Fibroblast of lung (primary cell): ENCODE measurements at regions not wholly inside any gene's neighbourhood (a gene's known extent, or its start where the extent isn't known, plus 50 kb on each side); places are given as distances from the start of the nearest gene placed in this dataset.
A peak's percentile ranks its signal among the peaks of the same experiment; 100 is the strongest.

Source experiments
- DNase-seq, 2 donors: peaks; one replicate each; pipeline versions ENCODE4 v3.0.0 to v3.0.0-alpha.2; 2010; ENCODE audit warnings: low read depth in 2 of 2
- H2AFZ ChIP-seq: 2 replicates; pipeline ENCODE4 v1.5.1; 2012; ENCODE audit warnings: low read length, control low read depth, inconsistent platforms
- H3K27ac ChIP-seq: 2 replicates; pipeline ENCODE4 v1.5.1; 2011; ENCODE audit warnings: low read length, control low read depth; ENCODE audit not compliant: insufficient read depth
- H3K27me3 ChIP-seq: 2 replicates; pipeline ENCODE4 v1.5.1; 2011; ENCODE audit warnings: mild to moderate bottlenecking, low read length; ENCODE audit not compliant: control insufficient read depth, insufficient read depth
- H3K36me3 ChIP-seq: 2 replicates; pipeline ENCODE4 v1.5.1; 2011; ENCODE audit warnings: low read length; ENCODE audit not compliant: control insufficient read depth, insufficient read depth
- H3K4me1 ChIP-seq: 2 replicates; pipeline ENCODE4 v1.5.1; 2011; ENCODE audit warnings: low read length; ENCODE audit not compliant: control insufficient read depth, insufficient read depth; ENCODE audit errors: extremely low read depth
- H3K4me2 ChIP-seq: 2 replicates; pipeline ENCODE4 v1.5.1; 2011; ENCODE audit warnings: low read length, control low read depth; ENCODE audit not compliant: insufficient read depth; ENCODE audit errors: extremely low read depth
- H3K4me3 ChIP-seq, 4 experiments: fragments of 200-600 bp in 1 of 4; sonication (generic) in 1 of 4; replicated peaks in 1 of 4; 2 replicates each; pipeline ENCODE4 v1.5.1; 2011 to 2016; ENCODE audit warnings: low read length in 4 of 4, low read depth in 3 of 4, mild to moderate bottlenecking in 3 of 4, control low read depth in 2 of 4, inconsistent platforms in 1 of 4, mixed read lengths in 1 of 4; ENCODE audit not compliant: insufficient read depth in 1 of 4; ENCODE audit errors: control extremely low read depth in 1 of 4
- H3K79me2 ChIP-seq: 2 replicates; pipeline ENCODE4 v1.5.1; 2012; ENCODE audit warnings: mild to moderate bottlenecking, low read length, inconsistent platforms; ENCODE audit not compliant: control insufficient read depth, insufficient read depth
- H3K9ac ChIP-seq: 2 replicates; pipeline ENCODE4 v1.5.1; 2011; ENCODE audit warnings: mild to moderate bottlenecking, low read length, control low read depth; ENCODE audit not compliant: insufficient read depth
- H3K9me3 ChIP-seq: 2 replicates; pipeline ENCODE4 v1.5.1; 2012; ENCODE audit warnings: low read depth, low read length; ENCODE audit not compliant: control insufficient read depth, insufficient read depth
- H4K20me1 ChIP-seq: 2 replicates; pipeline ENCODE4 v1.5.1; 2011; ENCODE audit warnings: low read length; ENCODE audit not compliant: control insufficient read depth, insufficient read depth; ENCODE audit errors: extremely low read depth
- CTCF ChIP-seq, 2 donors: IDR thresholded peaks in 1 of 2; conservative IDR thresholded peaks in 1 of 2; 1 replicate in 1 of 2; 2 replicates in 1 of 2; pipeline ENCODE4 v1.5.1; 2011 to 2012; ENCODE audit warnings: low read length in 2 of 2, control low read depth in 1 of 2, inconsistent platforms in 1 of 2, low read depth in 1 of 2, mild to moderate bottlenecking in 1 of 2
- EZH2 ChIP-seq: IDR thresholded peaks from 2 replicates; pipeline ENCODE4 v1.5.1; 2012; ENCODE audit warnings: low read length, control low read depth, mild to moderate bottlenecking; ENCODE audit errors: missing control alignments

- Histone ChIP-seq H3K9me3 (no peaks in the 10 kb centered on the region), H3K4me3 (no peak overlapping the region), H3K27me3 (peaks cover 8% of the 10 kb centered on the region), H2AFZ (no peak overlapping the region), H3K79me2 (no peaks in the 10 kb centered on the region), H3K4me2 (no peak overlapping the region), H3K9ac (no peak overlapping the region), H4K20me1 (no peaks in the 10 kb centered on the region), H3K27ac (no peak overlapping the region), H3K4me1 (no peaks in the 10 kb centered on the region), H3K36me3 (no peaks in the 10 kb centered on the region)
- peak in 1 of 2 donors; percentile 48 for DNase-seq
- TF ChIP-seq CTCF (conservative IDR thresholded peaks at IDR 0.05 in 1 of 2, IDR thresholded peaks at IDR 0.05 in 1 of 2; ENCODE audit: low read depth in 1 of 2, low read length in 2 of 2) (no peak), EZH2 (no peak)
These were observed 271.3 kb downstream of the ZSWIM6 start for GRCh38 chr5:61603211-61603908.

GRCh38 chr5:61604076-61605025 lies 272.3 kb downstream of the ZSWIM6 start:
- Histone ChIP-seq H3K4me2 (no peak overlapping the region), H3K27ac (no peak overlapping the region), H3K79me2 (no peaks in the 10 kb centered on the region), H3K27me3 (peaks cover 10% of the 10 kb centered on the region), H3K9ac (no peak overlapping the region), H3K9me3 (no peaks in the 10 kb centered on the region), H3K4me1 (no peaks in the 10 kb centered on the region), H3K4me3 (no peak overlapping the region), H3K36me3 (no peaks in the 10 kb centered on the region), H4K20me1 (no peaks in the 10 kb centered on the region), H2AFZ (no peak overlapping the region)
- no peak for TF ChIP-seq EZH2
- no peak for TF ChIP-seq CTCF (conservative IDR thresholded peaks at IDR 0.05 in 1 of 2, IDR thresholded peaks at IDR 0.05 in 1 of 2; ENCODE audit: low read depth in 1 of 2, low read length in 2 of 2)
- DNase-seq, result peak in 1 of 2 donors; percentile 20
